ES-I3 (cell line): ENCODE measurements at regions not wholly inside any gene's neighbourhood (a gene's known extent, or its start where the extent isn't known, plus 50 kb on each side); places are given as distances from the start of the nearest gene placed in this dataset.
"Not testable (repeated sequence)": the region's sequence is repeated elsewhere in the genome, so short reads cannot be mapped to it uniquely, and the experiment has no call there.

Experiments used
- H3K36me3 ChIP-seq: 2 replicates; pipeline ENCODE4 v1.6.1; 2013; ENCODE audit warnings: mild to moderate bottlenecking, low read length, control low read depth, moderate library complexity; ENCODE audit not compliant: insufficient read depth
- H3K4me1 ChIP-seq: 2 replicates; pipeline ENCODE4 v1.6.1; 2013; ENCODE audit warnings: mild to moderate bottlenecking, control low read depth, low read length; ENCODE audit not compliant: insufficient read depth
- H3K9ac ChIP-seq: 2 replicates; pipeline ENCODE4 v1.6.1; 2013; ENCODE audit warnings: low read depth, mild to moderate bottlenecking, low read length, moderate library complexity
- H3K9me3 ChIP-seq: 2 replicates; pipeline ENCODE4 v1.6.1; 2013; ENCODE audit warnings: mild to moderate bottlenecking, low read length, moderate library complexity; ENCODE audit not compliant: control insufficient read depth, insufficient read depth

DNA sequence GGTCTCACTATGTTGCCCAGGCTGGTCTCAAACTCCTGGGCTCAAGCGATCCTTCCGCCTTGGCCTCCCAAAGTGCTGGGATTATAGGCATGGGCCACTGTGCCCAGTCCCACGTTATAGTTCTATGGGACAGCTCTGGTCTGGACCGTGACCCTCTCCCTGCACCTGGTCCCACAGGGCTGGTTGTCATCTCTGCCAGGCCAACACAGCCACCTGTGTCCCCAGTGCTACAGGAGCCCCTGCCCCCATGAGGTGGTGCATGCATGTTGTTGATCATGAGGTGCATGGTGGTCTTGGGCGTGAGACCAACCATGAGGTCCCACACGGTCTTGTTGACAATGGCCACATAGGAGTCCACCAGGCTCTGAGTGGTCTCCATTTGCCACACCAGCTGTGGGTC lies 51.0 kb upstream of the UBE2Q2 start:
- H3K36me3 ChIP-seq, H3K9ac ChIP-seq, H3K4me1 ChIP-seq, H3K9me3 ChIP-seq: not testable (repeated sequence)

DNA sequence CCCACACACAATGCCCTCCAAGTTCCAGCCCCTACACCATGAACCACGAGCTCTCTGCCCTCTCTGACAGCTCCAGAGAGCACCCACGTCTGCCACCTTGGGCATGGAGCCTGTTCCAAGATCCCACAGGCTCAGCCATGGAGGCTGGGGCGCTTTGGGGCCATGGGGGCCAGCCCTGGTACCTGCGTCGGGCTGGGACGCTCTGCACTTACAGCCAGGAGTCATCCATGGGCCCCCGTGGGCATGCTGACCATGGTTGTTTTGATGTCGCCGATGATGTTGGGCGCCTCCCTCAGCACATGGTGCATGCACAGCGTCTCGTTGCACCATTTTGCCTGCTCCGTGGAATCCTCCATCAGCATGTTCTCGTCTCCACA lies 51.9 kb upstream of the UBE2Q2 start:
- H3K4me1 ChIP-seq, result no peaks in the 10 kb centered on the region
- no peaks in the 10 kb centered on the region for H3K9me3 ChIP-seq
- no peaks in the 10 kb centered on the region for H3K36me3 ChIP-seq
- H3K9ac ChIP-seq, result no peak overlapping the region

DNA sequence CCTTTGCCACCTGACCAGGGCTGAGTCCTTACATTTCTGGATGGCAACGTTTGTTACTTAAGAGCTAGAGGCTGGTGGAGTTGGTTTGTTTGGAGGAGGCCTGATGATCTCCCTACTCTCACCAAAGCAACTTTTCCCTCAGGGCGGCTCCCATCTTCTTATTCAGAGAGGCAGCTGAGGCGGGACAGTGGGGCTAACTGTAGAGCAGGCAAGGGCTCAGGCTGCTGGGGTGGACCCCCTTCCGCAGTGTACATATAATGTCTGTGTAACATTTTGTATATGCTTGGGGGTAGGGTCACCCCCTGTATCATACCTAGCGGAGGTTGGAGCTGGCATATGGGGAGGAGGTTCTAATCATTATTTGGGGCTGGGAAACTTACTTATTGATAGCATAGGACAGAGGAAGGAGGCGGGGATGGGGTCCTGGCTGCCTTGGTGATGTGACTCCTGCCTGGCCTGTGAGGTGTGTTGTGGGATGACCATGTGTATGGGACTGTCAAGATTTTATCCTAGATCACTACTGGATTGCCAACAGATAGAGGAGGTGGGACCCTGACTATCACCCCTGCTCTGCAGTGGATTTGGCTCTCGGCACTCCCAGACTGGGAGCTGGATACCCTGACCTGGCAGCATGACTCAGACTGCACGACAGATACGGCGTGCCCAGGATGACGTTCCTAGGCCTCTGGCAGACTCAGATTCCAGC lies 52.5 kb upstream of the UBE2Q2 start:
- Histone ChIP-seq H3K9me3 (no peaks in the 10 kb centered on the region), H3K9ac (no peak overlapping the region), H3K4me1 (no peaks in the 10 kb centered on the region), H3K36me3 (no peaks in the 10 kb centered on the region)

GRCh38 chr15:75786575-75786947 lies 56.7 kb upstream of the UBE2Q2 start:
- Histone ChIP-seq H3K9ac (no peak overlapping the region), H3K4me1 (no peaks in the 10 kb centered on the region), H3K9me3 (no peaks in the 10 kb centered on the region), H3K36me3 (no peaks in the 10 kb centered on the region)

- Histone ChIP-seq H3K9me3 (no peaks in the 10 kb centered on the region), H3K9ac (no peak overlapping the region), H3K36me3 (no peaks in the 10 kb centered on the region), H3K4me1 (no peaks in the 10 kb centered on the region)
Measured at GRCh38 chr15:75785771-75786574, 57.3 kb upstream of the UBE2Q2 start.

DNA sequence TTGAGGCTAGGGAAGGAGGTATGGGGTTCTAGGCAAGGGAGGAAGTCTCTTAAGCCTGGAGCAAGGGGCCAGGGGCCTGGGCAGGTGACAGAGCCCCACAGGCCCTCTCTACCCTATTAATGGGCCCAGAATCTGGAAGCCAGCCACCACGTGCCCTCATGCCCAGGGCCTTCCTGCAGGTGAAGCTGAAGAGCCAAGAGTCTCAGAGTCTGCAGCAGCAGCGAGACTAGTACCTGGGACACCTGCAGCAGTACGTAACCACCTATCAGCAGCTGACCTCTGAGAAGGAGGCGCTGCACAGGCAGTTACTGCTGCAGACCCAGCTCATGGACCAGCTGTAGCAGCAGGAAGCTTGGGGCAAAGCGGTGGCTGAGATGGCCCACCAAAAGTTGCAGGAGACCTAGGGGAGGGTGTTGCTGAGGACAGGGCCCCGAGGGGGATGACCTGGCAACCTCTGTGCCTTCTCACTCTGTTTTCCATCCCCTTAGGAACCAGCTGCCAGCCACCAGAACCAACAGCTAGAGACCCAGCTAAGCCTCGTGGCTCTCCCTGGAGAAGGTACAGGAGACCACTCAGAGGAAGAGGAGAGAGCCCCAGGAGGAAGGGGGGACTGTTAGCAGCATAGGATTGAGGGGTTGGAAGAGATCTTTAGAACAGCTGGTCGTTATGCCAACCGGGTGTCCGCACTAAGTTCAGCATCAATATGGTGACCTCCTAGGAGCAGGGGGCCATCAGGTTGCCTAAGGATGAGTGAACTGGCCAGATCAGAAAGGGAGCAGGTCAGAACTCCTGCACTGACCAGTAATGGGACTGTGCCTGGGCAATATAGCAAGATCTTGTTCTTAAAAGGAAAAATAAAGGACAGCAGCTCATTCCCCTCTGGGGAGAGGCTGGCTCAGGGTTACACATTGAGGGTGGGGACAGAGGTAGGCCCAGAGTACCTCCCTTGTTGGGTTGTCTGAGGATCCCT lies 58.5 kb upstream of the UBE2Q2 start:
- not testable (repeated sequence) for H3K4me1 ChIP-seq, H3K36me3 ChIP-seq, H3K9ac ChIP-seq, H3K9me3 ChIP-seq

GRCh38 chr15:75783566-75783965 lies 59.7 kb upstream of the UBE2Q2 start:
- not testable (repeated sequence) for H3K9ac ChIP-seq, H3K36me3 ChIP-seq

GRCh38 chr15:75782926-75783325 lies 60.3 kb upstream of the UBE2Q2 start:
- Histone ChIP-seq H3K36me3 (no peaks in the 10 kb centered on the region), H3K4me1 (peaks cover 3% of the 10 kb centered on the region; the same call in 1 of the 2 replicates), H3K9me3 (no peaks in the 10 kb centered on the region), H3K9ac (no peak overlapping the region)

More at GRCh38 chr15:75783566-75783965, 59.7 kb upstream of the UBE2Q2 start:
- H3K9me3 ChIP-seq, H3K4me1 ChIP-seq: not testable (repeated sequence)

DNA sequence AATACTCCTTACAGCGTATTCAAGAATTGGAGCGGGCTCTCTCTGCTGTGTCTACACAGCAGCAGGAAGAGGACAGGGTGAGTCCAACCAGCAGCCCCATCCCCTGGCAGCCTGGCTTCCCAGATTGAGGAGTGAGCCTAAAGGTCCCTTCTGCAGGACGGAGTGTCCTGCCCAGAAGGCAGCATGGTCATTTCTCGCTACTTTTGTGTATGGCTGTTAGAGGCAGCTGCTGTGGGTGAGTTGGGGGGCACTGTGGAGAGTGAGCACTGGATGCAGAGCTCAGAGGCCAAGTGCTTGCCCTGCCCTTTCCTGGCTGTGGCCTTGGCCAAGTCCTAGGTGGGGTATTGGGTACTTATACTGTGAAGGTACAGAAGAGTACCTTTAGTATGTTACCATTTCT lies 62.3 kb upstream of the UBE2Q2 start:
- H3K9ac ChIP-seq, H3K36me3 ChIP-seq, H3K9me3 ChIP-seq: not testable (repeated sequence)
- peaks cover 14% of the 10 kb centered on the region for H3K4me1 ChIP-seq

DNA sequence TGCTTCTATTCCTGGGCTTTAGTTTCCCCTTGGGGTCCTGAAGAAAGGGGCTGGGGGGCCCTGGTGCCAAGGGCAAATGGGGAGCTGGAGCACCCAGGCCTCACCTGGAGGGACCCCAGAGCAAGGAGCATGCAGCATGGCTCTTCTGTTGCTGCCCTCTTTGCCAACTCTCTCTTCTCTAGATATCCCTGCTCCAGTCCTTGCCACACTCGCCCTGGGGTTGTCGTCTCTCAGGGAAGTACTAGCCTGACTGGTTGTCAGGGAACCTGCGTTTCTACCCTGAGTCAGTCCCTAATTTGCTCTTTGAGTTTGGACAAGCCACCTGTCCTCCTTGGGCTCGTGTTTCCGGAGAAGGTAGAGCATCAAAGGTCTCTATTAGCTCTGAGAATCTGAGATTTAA lies 63.7 kb upstream of the UBE2Q2 start:
- Histone ChIP-seq H3K36me3 (no peaks in the 10 kb centered on the region), H3K4me1 (peaks cover 17% of the 10 kb centered on the region), H3K9ac (no peak overlapping the region), H3K9me3 (no peaks in the 10 kb centered on the region)

DNA sequence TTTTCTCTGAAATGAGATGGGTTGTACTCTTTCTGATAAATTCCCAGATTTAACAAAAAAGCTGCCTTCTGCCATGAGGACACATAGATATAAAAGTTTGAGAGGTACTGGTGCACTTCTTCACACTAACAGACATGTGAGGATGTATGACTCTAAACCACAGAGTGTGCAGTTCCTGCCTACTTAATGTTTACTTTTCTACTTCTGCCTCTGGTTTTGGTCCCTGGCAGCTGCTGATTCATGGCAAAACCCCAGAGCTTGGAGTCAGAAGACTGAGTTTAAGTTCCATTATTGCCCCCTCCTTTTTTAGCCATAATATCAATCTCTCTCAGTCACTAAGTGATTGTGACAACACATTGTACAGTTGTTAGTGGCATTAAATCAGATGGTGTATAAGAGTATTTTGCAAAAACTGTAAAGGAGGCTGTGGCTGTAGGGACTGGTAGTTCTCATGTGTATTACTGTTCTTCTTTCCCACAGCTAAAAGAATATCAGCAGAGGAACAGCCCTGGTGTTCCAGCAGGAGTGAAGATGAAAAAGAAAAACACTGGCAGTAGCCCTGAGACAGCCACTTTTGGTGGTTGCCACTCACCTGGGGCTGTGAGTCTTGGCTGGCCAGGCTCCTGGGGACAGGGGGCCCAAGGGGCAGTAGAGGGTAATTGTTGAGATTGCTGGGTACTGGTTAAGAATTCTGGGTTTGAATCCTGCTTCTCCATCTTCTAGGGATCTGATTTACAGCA lies 64.4 kb upstream of the CSPG4 start:
- not testable (repeated sequence) for H3K36me3 ChIP-seq, H3K9me3 ChIP-seq, H3K9ac ChIP-seq
- peaks cover 17% of the 10 kb centered on the region for H3K4me1 ChIP-seq

DNA sequence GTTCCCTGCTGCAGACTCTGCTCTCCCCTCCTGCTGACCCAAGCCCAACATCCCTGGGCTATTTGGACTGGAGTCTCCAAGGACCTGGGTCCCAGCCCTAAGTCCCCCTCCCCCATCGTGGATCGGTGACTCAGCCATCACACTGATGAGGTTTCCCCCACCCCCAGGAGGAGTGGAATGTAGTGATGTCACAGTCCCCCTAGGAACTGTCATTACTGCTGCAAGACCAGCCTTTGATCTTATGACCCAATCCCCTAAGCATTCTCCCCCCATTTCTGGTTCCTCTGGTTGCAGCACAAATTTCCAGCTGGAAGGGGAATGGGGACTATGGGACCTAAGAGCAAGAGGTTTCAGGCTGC lies 63.4 kb upstream of the CSPG4 start:
- Histone ChIP-seq H3K9ac (peak overlapping the region; percentile 17; the same call in 1 of the 2 replicates), H3K4me1 (peaks cover 17% of the 10 kb centered on the region), H3K36me3 (no peaks in the 10 kb centered on the region), H3K9me3 (no peaks in the 10 kb centered on the region)

GRCh38 chr15:75775296-75776064 lies 62.8 kb upstream of the CSPG4 start:
- peak overlapping the region; percentile 17; the same call in 1 of the 2 replicates for H3K9ac ChIP-seq
- H3K36me3 ChIP-seq, result no peaks in the 10 kb centered on the region
- peaks cover 21% of the 10 kb centered on the region for H3K4me1 ChIP-seq
- no peaks in the 10 kb centered on the region for H3K9me3 ChIP-seq
